Endodermal cell (in vitro differentiated cells): ENCODE measurements at regions not wholly inside any gene's neighbourhood (a gene's known extent, or its start where the extent isn't known, plus 50 kb on each side); places are given as distances from the start of the nearest gene placed in this dataset.

Source experiments
- DNase-seq: peaks from one replicate; pipeline ENCODE4 v3.0.0-alpha.2; 2017
- H3K27ac ChIP-seq: 2 replicates; pipeline ENCODE4 v1.5.1; 2013; ENCODE audit warnings: mild to moderate bottlenecking, low read depth, low read length, moderate library complexity
- H3K27me3 ChIP-seq: 2 replicates; pipeline ENCODE4 v1.6.1; 2013; ENCODE audit warnings: mild to moderate bottlenecking, low read length, moderate library complexity; ENCODE audit not compliant: insufficient read depth, control insufficient read depth, poor library complexity, severe bottlenecking
- H3K36me3 ChIP-seq: 2 replicates; pipeline ENCODE4 v1.7.0; 2013; ENCODE audit warnings: mild to moderate bottlenecking, low read length, moderate library complexity; ENCODE audit not compliant: control insufficient read depth, insufficient read depth
- H3K4me1 ChIP-seq: one replicate; pipeline ENCODE4 v1.7.0; 2013; ENCODE audit warnings: low read length; ENCODE audit not compliant: control insufficient read depth, insufficient read depth
- H3K4me3 ChIP-seq: 2 replicates; pipeline ENCODE4 v1.5.1; 2013; ENCODE audit warnings: mild to moderate bottlenecking, low read length, moderate library complexity
- H3K9ac ChIP-seq: 2 replicates; pipeline ENCODE4 v1.6.1; 2013; ENCODE audit warnings: mild to moderate bottlenecking, low read length, moderate library complexity; ENCODE audit not compliant: poor library complexity, severe bottlenecking; ENCODE audit errors: extremely low read depth
- H3K9me3 ChIP-seq: 2 replicates; pipeline ENCODE4 v1.6.1; 2013; ENCODE audit warnings: mild to moderate bottlenecking, low read length, moderate library complexity; ENCODE audit not compliant: control insufficient read depth
- H3K27ac Mint-ChIP-seq: 2 replicates; pipeline ENCODE4 v1.8.0; 2020; ENCODE audit warnings: mixed read lengths
- H3K27me3 Mint-ChIP-seq: 2 replicates; pipeline ENCODE4 v1.8.0; 2021; ENCODE audit warnings: mild to moderate bottlenecking, mixed read lengths; ENCODE audit not compliant: insufficient read depth
- H3K36me3 Mint-ChIP-seq: 2 replicates; pipeline ENCODE4 v1.8.0; 2020; ENCODE audit warnings: low read depth, mixed read lengths
- H3K4me1 Mint-ChIP-seq: 2 replicates; pipeline ENCODE4 v1.8.0; 2020; ENCODE audit warnings: mixed read lengths
- H3K4me3 Mint-ChIP-seq: 2 replicates; pipeline ENCODE4 v1.8.0; 2020; ENCODE audit warnings: mild to moderate bottlenecking, moderate library complexity, mixed read lengths
- H3K9me3 Mint-ChIP-seq: 2 replicates; pipeline ENCODE4 v1.8.0; 2020; ENCODE audit warnings: mild to moderate bottlenecking, mixed read lengths
- CTCF ChIP-seq: fragments of 200-600 bp; sonication (generic); conservative IDR thresholded peaks from 2 replicates; pipeline ENCODE4 v1.5.0; 2021; ENCODE audit warnings: antibody characterized with exemption, mild to moderate bottlenecking
- WGBS, 2 experiments: methylation state at CpG; one replicate each; pipeline versions ENCODE4 v1.1.5 to v1.1.7; 2013; ENCODE audit warnings: missing lambda C conversion rate in 2 of 2, mixed read lengths in 1 of 2; ENCODE audit not compliant: insufficient coverage in 1 of 2, insufficient read length in 1 of 2; 5-methylcytosine and 5-hydroxymethylcytosine counted together

- H3K36me3 ChIP-seq: no peaks in the 10 kb centered on the region
- TF ChIP-seq CTCF: no peak
- H3K4me1 ChIP-seq: no peaks in the 10 kb centered on the region
- Mint-ChIP-seq H3K4me1 (peaks cover 3% of the 10 kb centered on the region), H3K9me3 (peaks cover 11% of the 10 kb centered on the region), H3K36me3 (no peaks in the 10 kb centered on the region), H3K27ac (no peak overlapping the region), H3K4me3 (no peak overlapping the region), H3K27me3 (peaks cover 13% of the 10 kb centered on the region)
- H3K4me3 ChIP-seq: no peak overlapping the region
- H3K27me3 ChIP-seq: no peaks in the 10 kb centered on the region
- no peak overlapping the region for H3K27ac ChIP-seq
- DNase-seq: no peak
- peaks cover 9% of the 10 kb centered on the region for H3K9me3 ChIP-seq
- 89 to 91% methylated on average over 3 of the region's 3 CpGs for WGBS, 2 experiments
- no peak overlapping the region for H3K9ac ChIP-seq
Observed at GRCh38 chr1:14009582-14009981, 309.6 kb downstream of the PRDM2 start.

GRCh38 chr1:14010476-14010875, 310.5 kb downstream of the PRDM2 start:
- Mint-ChIP-seq H3K27ac (no peak overlapping the region), H3K27me3 (peaks cover 9% of the 10 kb centered on the region), H3K4me1 (no peaks in the 10 kb centered on the region), H3K9me3 (peaks cover 11% of the 10 kb centered on the region), H3K36me3 (no peaks in the 10 kb centered on the region), H3K4me3 (no peak overlapping the region)
- no peak overlapping the region for H3K9ac ChIP-seq
- DNase-seq: no peak
- H3K9me3 ChIP-seq: peaks cover 9% of the 10 kb centered on the region
- no peaks in the 10 kb centered on the region for H3K4me1 ChIP-seq
- no peak overlapping the region for H3K4me3 ChIP-seq
- H3K27me3 ChIP-seq: no peaks in the 10 kb centered on the region
- no peak for TF ChIP-seq CTCF
- no peak overlapping the region for H3K27ac ChIP-seq
- no peaks in the 10 kb centered on the region for H3K36me3 ChIP-seq

GRCh38 chr1:14011132-14011531, 311.1 kb downstream of the PRDM2 start:
- peaks cover 9% of the 10 kb centered on the region for H3K27me3 Mint-ChIP-seq

More at GRCh38 chr1:14011132-14011531, 311.1 kb downstream of the PRDM2 start:
- Histone ChIP-seq H3K9ac (no peak overlapping the region), H3K36me3 (no peaks in the 10 kb centered on the region), H3K27ac (no peak overlapping the region), H3K4me1 (no peaks in the 10 kb centered on the region), H3K9me3 (peaks cover 9% of the 10 kb centered on the region), H3K27me3 (no peaks in the 10 kb centered on the region), H3K4me3 (no peak overlapping the region)
- Mint-ChIP-seq H3K36me3 (no peaks in the 10 kb centered on the region), H3K4me1 (no peaks in the 10 kb centered on the region), H3K27ac (no peak overlapping the region), H3K4me3 (no peak overlapping the region), H3K9me3 (peaks cover 11% of the 10 kb centered on the region)
- TF ChIP-seq CTCF: no peak
- WGBS, 2 experiments: 84 to 89% methylated on average over 8 to 9 of the region's 9 CpGs
- DNase-seq: no peak
